AG04449 (cell line): ENCODE measurements at regions not wholly inside any gene's neighbourhood (a gene's known extent, or its start where the extent isn't known, plus 50 kb on each side); places are given as distances from the start of the nearest gene placed in this dataset.
A peak's percentile ranks its signal among the peaks of the same experiment; 100 is the strongest.

Source experiments
- CTCF ChIA-PET: fragments of 350-600 bp; formaldehyde crosslinking; extraction: SDS; loops from one replicate; lab custom pipeline; 2021; ENCODE audit warnings: antibody characterized with exemption; lab: Yijun Ruan, JAX
- POLR2A ChIA-PET: fragments of 400-600, 350-600 bp; formaldehyde crosslinking; extraction: SDS; loops from one replicate; lab custom pipeline; 2020; ENCODE audit warnings: antibody characterized with exemption, inconsistent platforms; lab: Yijun Ruan, JAX
- DNase-seq: peaks from one replicate; pipeline ENCODE4 v3.0.0-alpha.2; 2010; ENCODE audit warnings: low read depth, low spot score
- H3K4me3 ChIP-seq: 2 replicates; pipeline ENCODE4 v1.5.1; 2011; ENCODE audit warnings: low read depth, mild to moderate bottlenecking, control low read depth, low read length
- TF ChIP-seq, protein P1 (sequence below): IDR thresholded peaks from one replicate; pipeline ENCODE4 v1.5.1; 2011; ENCODE audit warnings: mild to moderate bottlenecking, moderate library complexity, low read length, control low read depth, inconsistent platforms; ENCODE audit not compliant: insufficient read depth; ENCODE audit errors: missing control alignments

DNA sequence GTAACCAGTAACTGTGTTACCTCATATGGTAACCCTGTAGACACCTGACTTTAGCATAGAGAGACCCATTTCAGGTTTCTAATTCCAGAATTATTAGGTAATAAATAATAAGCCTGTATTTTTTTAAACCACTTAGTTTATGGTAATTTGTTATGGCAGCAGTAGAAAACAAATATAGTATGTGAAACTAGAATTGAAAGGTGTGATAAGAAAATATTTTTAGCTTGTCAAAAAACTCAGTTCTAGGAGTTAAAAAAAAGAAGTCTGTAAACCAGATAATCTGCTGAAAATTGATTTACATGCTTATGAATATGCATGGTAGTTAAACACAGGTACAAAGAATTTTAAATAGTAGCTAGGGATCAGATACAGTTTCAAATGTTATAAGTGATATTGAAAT, 695.0 kb upstream of the GJE1 start:
- no peak for DNase-seq
- no peak overlapping the region for H3K4me3 ChIP-seq
- ChIA-PET POLR2A (no interaction called here), CTCF (no interaction called here)
- TF ChIP-seq, protein P1, sequence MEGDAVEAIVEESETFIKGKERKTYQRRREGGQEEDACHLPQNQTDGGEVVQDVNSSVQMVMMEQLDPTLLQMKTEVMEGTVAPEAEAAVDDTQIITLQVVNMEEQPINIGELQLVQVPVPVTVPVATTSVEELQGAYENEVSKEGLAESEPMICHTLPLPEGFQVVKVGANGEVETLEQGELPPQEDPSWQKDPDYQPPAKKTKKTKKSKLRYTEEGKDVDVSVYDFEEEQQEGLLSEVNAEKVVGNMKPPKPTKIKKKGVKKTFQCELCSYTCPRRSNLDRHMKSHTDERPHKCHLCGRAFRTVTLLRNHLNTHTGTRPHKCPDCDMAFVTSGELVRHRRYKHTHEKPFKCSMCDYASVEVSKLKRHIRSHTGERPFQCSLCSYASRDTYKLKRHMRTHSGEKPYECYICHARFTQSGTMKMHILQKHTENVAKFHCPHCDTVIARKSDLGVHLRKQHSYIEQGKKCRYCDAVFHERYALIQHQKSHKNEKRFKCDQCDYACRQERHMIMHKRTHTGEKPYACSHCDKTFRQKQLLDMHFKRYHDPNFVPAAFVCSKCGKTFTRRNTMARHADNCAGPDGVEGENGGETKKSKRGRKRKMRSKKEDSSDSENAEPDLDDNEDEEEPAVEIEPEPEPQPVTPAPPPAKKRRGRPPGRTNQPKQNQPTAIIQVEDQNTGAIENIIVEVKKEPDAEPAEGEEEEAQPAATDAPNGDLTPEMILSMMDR, result no peak

GRCh38 chr6:141437011-141437410, 695.7 kb upstream of the GJE1 start:
- no peak for DNase-seq
- TF ChIP-seq, protein P1, result no peak
- ChIA-PET CTCF (no interaction called here), POLR2A (no interaction called here)
- no peak overlapping the region for H3K4me3 ChIP-seq

DNA sequence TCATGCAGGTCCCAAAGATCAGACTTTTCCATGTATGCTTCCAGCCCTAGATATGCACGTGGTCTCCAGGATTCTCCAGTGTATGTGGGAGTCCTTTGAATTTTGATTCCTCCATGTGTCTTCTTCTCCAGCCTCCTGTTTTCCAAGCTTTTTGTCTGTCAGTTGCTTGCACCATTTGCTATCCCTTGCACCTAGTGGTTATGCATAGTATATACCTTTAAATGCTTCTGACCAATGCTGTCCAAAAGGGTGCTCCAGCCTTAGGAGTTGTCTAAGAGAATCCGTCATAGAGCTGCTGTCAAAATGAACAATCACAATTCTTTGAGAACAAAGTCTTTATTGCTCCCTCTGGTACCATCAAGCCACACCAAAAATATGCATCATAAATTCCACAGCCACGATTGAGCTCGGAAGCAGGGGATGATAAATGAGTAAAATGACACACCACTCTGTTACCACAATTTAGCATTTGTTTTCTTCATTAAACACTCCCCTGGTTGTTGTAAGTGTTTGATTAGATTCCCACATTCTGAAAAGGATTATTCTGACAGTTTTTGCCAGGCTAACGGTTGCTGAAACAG, 706.2 kb upstream of the GJE1 start:
- TF ChIP-seq, protein P1, result no peak
- ChIA-PET POLR2A (no interaction called here), CTCF (no interaction called here)
- H3K4me3 ChIP-seq, result no peak overlapping the region
- DNase-seq, result no peak

- CTCF ChIA-PET, result no interaction called here
- DNase-seq, result peak; percentile 51
- POLR2A ChIA-PET, result no interaction called here
- H3K4me3 ChIP-seq, result no peak overlapping the region
- TF ChIP-seq, protein P1, result no peak
Measured at GRCh38 chr6:141421378-141421777, 711.3 kb upstream of the GJE1 start.

DNA sequence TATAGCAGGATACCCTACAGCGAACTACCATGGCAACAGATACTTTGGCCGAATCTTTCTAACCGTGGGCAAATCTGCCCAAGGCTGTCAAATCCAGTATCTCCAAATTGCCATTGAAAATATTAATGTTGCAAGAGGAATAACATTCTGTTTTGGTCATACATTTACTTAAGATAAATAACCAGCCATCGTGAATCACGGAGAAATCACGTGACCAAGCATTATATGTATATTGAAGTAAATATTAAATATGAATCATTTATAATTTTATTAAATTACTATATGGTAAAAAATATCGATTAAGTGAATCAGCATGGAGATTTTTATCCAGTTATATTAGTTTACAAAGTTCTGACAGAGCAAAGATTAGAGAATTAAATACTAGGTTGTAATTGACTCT, 714.6 kb upstream of the GJE1 start:
- DNase-seq, result no peak
- ChIA-PET CTCF (no interaction called here), POLR2A (no interaction called here)
- H3K4me3 ChIP-seq, result no peak overlapping the region
- TF ChIP-seq, protein P1, result no peak

DNA sequence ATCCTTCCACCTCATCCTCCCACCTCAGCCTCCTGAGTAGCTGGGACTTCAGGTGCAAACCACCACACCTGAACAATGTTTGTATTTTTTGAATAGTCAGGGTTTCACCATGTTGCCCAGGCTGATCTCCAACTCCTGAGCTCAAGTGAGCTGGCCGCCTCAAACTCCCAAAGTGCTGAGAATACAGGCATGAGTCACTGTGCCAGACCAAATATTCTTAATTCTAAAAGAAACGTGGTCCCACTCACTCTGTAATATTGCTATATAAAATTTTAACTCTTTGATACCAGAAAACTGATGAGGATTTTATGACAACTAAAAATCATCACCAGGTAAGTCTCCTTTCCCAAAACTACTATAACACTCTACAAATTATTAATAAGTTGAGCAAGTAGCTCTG, 716.8 kb upstream of the GJE1 start:
- POLR2A ChIA-PET, result no interaction called here
- H3K4me3 ChIP-seq, result no peak overlapping the region
- no peak for DNase-seq
- TF ChIP-seq, protein P1, result no peak
- CTCF ChIA-PET, result no interaction called here
